Uterus (tissue), 2 donors: ENCODE measurements at regions not wholly inside any gene's neighbourhood (a gene's known extent, or its start where the extent isn't known, plus 50 kb on each side); places are given as distances from the start of the nearest gene placed in this dataset.

Experiments used
- CTCF ChIP-seq, 4 experiments: fragments of 200-600 bp in 2 of 4; fragments of 450-650 bp in 2 of 4; sonication (generic) in 2 of 4; IDR thresholded peaks; one replicate each; pipeline ENCODE4 v1.5.1; 2016 to 2019; ENCODE audit warnings: antibody characterized with exemption in 4 of 4, mild to moderate bottlenecking in 2 of 4, moderate library complexity in 1 of 4
- POLR2A ChIP-seq, 2 donors: fragments of 450-650 bp; IDR thresholded peaks; one replicate each; pipeline ENCODE4 v1.6.1; 2016; ENCODE audit warnings: antibody characterized with exemption in 2 of 2, mild to moderate bottlenecking in 1 of 2, moderate library complexity in 1 of 2

GRCh38 chr12:130286741-130287440 is 50.8 kb upstream of the PIWIL1 start:
- TF ChIP-seq CTCF (IDR thresholded peaks at IDR 0.05) (no peak), POLR2A (IDR thresholded peaks at IDR 0.05) (no peak)
